Ascending aorta (tissue), 2 donors: ENCODE measurements at regions not wholly inside any gene's neighbourhood (a gene's known extent, or its start where the extent isn't known, plus 50 kb on each side); places are given as distances from the start of the nearest gene placed in this dataset.

Source experiments
- DNase-seq, 2 donors: peaks; one replicate each; pipeline ENCODE4 v3.0.0-alpha.2; 2019; ENCODE audit warnings: low spot score in 2 of 2
- H3K27ac ChIP-seq, 2 donors: fragments of 200-600 bp; sonication (generic); one replicate each; pipeline ENCODE4 v1.5.1; 2016 to 2017; ENCODE audit warnings: mild to moderate bottlenecking in 1 of 2
- H3K27me3 ChIP-seq: fragments of 200-600 bp; sonication (generic); one replicate; pipeline ENCODE4 v1.5.1; 2017
- H3K36me3 ChIP-seq, 2 donors: fragments of 200-600 bp; sonication (generic); one replicate each; pipeline ENCODE4 v1.5.1; 2016
- H3K4me1 ChIP-seq, 2 donors: fragments of 200-600 bp; sonication (generic); one replicate each; pipeline ENCODE4 v1.5.1; 2016 to 2017; ENCODE audit warnings: mild to moderate bottlenecking in 1 of 2
- H3K4me3 ChIP-seq, 2 donors: fragments of 200-600 bp; sonication (generic); one replicate each; pipeline ENCODE4 v1.5.1; 2016 to 2017; ENCODE audit warnings: mild to moderate bottlenecking in 1 of 2
- H3K9me3 ChIP-seq, 2 donors: fragments of 200-600 bp; sonication (generic); one replicate each; pipeline ENCODE4 v1.5.1; 2016
- CTCF ChIP-seq, 3 experiments: fragments of 200-600 bp in 2 of 3; fragments of 450-650 bp in 1 of 3; sonication (generic) in 2 of 3; IDR thresholded peaks; one replicate each; pipeline ENCODE4 v1.5.1; 2016 to 2019; ENCODE audit warnings: antibody characterized with exemption in 3 of 3, mild to moderate bottlenecking in 1 of 3, moderate library complexity in 1 of 3
- intact Hi-C: fragments of 100-400 bp; cut with DNase I; formaldehyde crosslinking; loops from one replicate; pipeline ENCODE4 v1.15.1; 2023

- intact Hi-C loops, result no loop called here
- no peaks in the 10 kb centered on the region for H3K27me3 ChIP-seq
- H3K9me3 ChIP-seq, result no peaks in the 10 kb centered on the region
- DNase-seq, result no peak
- TF ChIP-seq CTCF (IDR thresholded peaks at IDR 0.05), result no peak
- H3K4me1 ChIP-seq, result no peaks in the 10 kb centered on the region
- no peak overlapping the region for H3K4me3 ChIP-seq
- no peaks in the 10 kb centered on the region for H3K36me3 ChIP-seq
- H3K27ac ChIP-seq, result no peak overlapping the region
These were observed 460.2 kb downstream of the NR2F1-AS1 start for GRCh38 chr5:93120771-93121170.

GRCh38 chr5:93120051-93120450, 461.0 kb downstream of the NR2F1-AS1 start:
- Histone ChIP-seq H3K27ac (no peak overlapping the region), H3K4me1 (no peaks in the 10 kb centered on the region), H3K36me3 (no peaks in the 10 kb centered on the region), H3K27me3 (no peaks in the 10 kb centered on the region), H3K9me3 (no peaks in the 10 kb centered on the region), H3K4me3 (no peak overlapping the region)
- DNase-seq, result no peak
- intact Hi-C loops, result no loop called here
- TF ChIP-seq CTCF (IDR thresholded peaks at IDR 0.05), result no peak

- intact Hi-C loops, result no loop called here
- H3K4me1 ChIP-seq, result no peaks in the 10 kb centered on the region
- no peak for DNase-seq
- no peaks in the 10 kb centered on the region for H3K9me3 ChIP-seq
- H3K27ac ChIP-seq, result no peak overlapping the region
- TF ChIP-seq CTCF (IDR thresholded peaks at IDR 0.05), result no peak
- no peak overlapping the region for H3K4me3 ChIP-seq
- no peaks in the 10 kb centered on the region for H3K36me3 ChIP-seq
- no peaks in the 10 kb centered on the region for H3K27me3 ChIP-seq
These were observed 463.1 kb downstream of the NR2F1-AS1 start for GRCh38 chr5:93117751-93118531.

- Histone ChIP-seq H3K4me3 (no peak overlapping the region), H3K27me3 (no peaks in the 10 kb centered on the region), H3K4me1 (no peaks in the 10 kb centered on the region), H3K27ac (no peak overlapping the region), H3K9me3 (no peaks in the 10 kb centered on the region), H3K36me3 (no peaks in the 10 kb centered on the region)
- TF ChIP-seq CTCF (IDR thresholded peaks at IDR 0.05), result no peak
- DNase-seq, result no peak
- intact Hi-C loops, result no loop called here
These were observed 473.1 kb downstream of the NR2F1-AS1 start for GRCh38 chr5:93107805-93108520.

- intact Hi-C loops, result no loop called here
These were observed 473.9 kb downstream of the NR2F1-AS1 start for GRCh38 chr5:93107141-93107540.

More at GRCh38 chr5:93107141-93107540, 473.9 kb downstream of the NR2F1-AS1 start:
- Histone ChIP-seq H3K9me3 (no peaks in the 10 kb centered on the region), H3K27me3 (no peaks in the 10 kb centered on the region), H3K36me3 (no peaks in the 10 kb centered on the region), H3K4me3 (no peak overlapping the region), H3K4me1 (no peaks in the 10 kb centered on the region), H3K27ac (no peak overlapping the region)
- no peak for TF ChIP-seq CTCF (IDR thresholded peaks at IDR 0.05)
- DNase-seq, result no peak
